IPS-18c (cell line): ENCODE measurements at regions not wholly inside any gene's neighbourhood (a gene's known extent, or its start where the extent isn't known, plus 50 kb on each side); places are given as distances from the start of the nearest gene placed in this dataset.

Experiments
- H3K4me3 ChIP-seq: 2 replicates; pipeline ENCODE4 v1.7.0; 2013; ENCODE audit warnings: low read depth, mild to moderate bottlenecking, low read length, moderate library complexity; ENCODE audit not compliant: insufficient read depth
- H3K9me3 ChIP-seq: one replicate; pipeline ENCODE4 v1.6.1; 2013; ENCODE audit warnings: mild to moderate bottlenecking, low read length, moderate library complexity; ENCODE audit not compliant: control insufficient read depth, insufficient read depth

DNA sequence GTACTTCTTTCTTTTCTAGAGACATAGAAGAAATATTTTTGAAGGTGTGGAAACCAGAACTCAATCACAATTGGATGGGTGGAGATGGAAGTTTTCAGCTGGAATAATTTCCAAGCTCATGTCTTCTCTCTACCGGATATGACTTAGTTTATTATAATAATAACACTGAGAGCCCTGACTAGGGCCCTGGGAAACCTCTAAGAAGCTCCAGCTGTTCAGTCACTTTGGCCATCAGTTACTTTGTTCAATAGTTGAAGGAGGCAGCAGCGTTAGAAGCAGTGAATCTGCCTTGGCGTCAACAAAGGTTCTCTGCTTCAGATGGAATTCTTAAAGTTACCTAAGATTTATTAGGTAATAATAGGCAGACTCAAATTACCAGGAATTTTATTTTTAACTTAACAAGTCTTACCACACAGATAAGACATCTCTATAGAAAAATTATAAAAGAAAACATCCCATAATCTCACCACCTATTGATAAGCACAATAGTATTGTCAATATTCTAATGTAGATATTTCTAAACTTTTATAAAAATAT lies 293.8 kb upstream of the CHAC2 start:
- Histone ChIP-seq H3K9me3 (no peaks in the 10 kb centered on the region), H3K4me3 (no peak overlapping the region)

DNA sequence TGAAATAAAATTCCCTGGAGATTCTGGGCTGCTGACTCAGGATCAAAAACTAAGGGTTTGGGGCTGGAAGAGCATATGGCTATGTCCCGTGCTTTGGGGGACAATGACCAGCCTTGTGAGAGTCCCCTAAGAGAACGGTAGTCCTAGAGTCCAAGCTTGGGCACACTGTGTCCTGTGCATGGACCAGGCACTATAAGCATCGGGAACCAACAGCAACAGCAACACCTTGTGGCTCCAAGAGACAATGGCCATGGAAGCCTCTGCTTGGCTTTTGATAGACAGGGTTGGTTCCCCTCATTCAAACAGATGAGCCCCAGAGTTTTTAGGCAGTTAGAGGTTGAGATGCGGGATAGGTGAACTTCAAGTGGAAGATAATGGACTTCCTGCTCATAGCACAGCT lies 294.4 kb upstream of the CHAC2 start:
- no peak overlapping the region for H3K4me3 ChIP-seq
- no peaks in the 10 kb centered on the region for H3K9me3 ChIP-seq

DNA sequence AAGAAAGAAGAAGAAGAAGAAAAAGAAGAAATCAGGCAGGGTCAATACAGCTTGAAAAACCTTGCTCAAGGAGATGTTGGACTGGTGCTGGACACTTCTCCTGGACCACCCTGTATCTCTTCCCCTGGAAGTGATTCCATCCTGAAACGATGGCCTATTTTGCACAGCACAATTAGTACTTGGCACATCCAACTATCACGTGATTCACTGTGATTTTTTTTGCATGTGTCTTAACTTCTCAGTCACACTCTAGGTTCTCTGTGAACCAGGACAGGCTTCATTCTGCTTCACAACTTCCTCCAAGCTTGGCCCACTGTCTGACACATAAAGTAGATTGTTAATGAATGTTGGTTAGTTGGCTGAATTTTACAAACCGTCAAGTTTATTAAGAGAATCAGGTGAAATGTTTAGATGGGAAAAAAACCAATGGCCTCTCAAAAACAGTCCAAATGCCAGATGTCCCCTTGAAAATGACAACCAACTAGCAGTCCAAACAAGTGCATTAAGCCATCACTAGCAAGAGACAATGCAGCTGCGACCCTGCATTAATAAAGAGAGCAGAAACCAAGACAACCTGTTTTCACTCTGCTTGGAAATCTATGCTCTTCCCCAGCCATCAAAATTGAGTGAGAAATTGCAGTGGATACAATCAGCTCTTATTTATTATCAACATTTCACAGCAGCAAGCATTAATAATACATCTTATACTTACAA lies 300.0 kb upstream of the CHAC2 start:
- Histone ChIP-seq H3K9me3 (no peaks in the 10 kb centered on the region), H3K4me3 (no peak overlapping the region)

DNA sequence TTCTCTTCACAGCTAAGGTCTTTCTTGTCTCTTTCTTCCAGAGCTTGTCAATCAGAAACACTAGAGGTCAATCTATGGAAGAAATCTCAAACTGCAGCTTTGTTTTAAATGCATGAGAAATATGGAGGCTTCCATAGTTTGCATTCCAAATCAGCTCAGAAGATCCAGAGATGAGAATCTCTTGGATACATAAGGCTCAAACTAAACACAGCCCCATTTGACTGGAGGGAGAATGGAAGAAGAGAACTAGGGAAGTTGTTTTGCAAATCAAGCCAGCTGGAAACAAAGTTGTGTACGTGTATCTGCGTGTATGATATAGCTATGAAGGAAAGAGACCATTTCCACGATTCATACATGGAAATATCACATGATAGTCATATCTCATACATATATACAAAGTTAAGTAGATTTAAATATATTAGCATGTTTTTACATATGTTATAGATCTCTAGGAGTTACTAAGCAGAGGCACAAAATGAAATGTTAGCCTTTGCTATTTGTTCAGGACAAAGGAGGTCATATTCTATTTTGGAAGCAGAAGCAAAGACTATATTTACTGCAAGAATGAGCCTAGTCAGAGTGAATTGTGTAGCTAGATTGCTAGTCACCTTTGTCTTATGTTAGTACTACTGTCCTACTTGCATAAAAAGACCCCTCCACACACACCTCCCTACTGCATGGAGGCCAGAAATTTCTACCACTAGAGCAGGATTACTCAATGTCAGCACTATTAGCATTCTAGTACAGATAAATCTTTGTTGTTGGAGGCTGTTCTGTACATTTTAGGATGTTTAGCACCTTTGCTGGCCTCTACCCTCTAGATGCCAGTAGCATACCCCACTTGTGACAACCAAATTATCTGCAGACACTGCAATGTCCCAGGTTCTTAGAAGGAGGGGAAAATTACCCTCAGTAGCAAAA lies 303.5 kb upstream of the CHAC2 start:
- Histone ChIP-seq H3K9me3 (no peaks in the 10 kb centered on the region), H3K4me3 (no peak overlapping the region)

DNA sequence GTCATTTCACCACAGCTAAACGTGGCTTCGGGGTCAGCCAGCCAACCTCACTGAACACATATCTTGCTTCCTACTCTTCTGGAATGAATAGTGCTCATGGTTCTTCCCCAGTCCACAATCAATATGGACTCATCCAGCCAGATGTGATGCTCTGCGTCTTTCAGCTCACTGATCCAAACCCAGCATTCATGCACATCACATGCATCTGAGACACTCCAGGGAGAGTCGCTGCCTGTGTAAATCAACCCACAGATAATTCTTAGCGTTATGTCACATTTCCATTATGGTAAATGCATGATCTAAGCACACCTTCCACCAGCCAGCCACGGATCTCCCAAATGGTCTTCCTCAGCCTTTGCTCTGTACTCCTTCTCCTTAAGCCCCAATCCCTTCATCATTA lies 306.7 kb upstream of the CHAC2 start:
- H3K9me3 ChIP-seq, result no peaks in the 10 kb centered on the region
- H3K4me3 ChIP-seq, result no peak overlapping the region

- H3K4me3 ChIP-seq, result no peak overlapping the region
- H3K9me3 ChIP-seq, result peaks cover 2% of the 10 kb centered on the region
Observed at GRCh38 chr2:53460347-53460746, 307.3 kb upstream of the CHAC2 start.

DNA sequence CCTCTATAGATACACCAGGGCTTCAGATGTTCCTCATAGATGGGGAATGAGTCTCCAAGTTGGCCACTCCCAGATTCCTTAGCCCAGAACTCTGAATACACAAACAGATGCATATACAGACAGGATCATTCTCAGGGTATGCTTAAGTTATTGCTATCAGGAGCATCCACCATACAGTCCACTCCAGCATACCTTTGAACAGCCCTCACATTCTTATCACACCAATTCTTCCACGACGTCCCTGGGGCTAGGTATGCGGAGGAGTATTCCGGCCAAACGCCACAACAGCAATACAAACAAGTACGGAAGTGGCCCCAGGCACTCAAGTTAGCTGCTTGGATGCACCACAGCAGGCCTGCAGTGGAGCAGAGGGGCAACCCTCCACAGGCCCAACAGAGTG lies 312.5 kb upstream of the CHAC2 start:
- H3K4me3 ChIP-seq, result no peak overlapping the region
- peaks cover 5% of the 10 kb centered on the region for H3K9me3 ChIP-seq

GRCh38 chr2:53452957-53453748 lies 314.5 kb upstream of the CHAC2 start:
- H3K4me3 ChIP-seq, result no peak overlapping the region

GRCh38 chr2:53452400-53452799 lies 315.2 kb upstream of the CHAC2 start:
- H3K9me3 ChIP-seq, result peaks cover 5% of the 10 kb centered on the region
- no peak overlapping the region for H3K4me3 ChIP-seq

More at GRCh38 chr2:53452957-53453748, 314.5 kb upstream of the CHAC2 start:
- H3K9me3 ChIP-seq, result peaks cover 5% of the 10 kb centered on the region

DNA sequence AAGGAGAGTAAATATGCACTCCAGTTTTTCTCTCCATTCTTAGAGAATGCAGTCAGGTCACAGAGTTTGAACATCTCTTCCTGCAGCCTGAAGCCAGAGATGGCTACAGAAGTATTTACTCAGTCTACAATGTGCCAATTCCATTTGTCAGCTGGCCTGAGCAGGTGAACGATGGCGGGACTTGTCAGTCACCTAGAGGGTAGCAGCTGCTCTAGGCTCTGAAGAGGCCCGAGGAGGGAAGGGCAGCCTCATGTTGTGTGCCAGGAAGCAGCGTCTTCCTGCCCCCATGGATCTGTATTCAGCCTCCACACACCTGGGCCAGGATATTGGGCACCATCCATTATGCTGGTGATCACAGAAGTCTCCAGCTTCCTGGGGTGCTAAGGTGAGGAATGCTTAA lies 316.7 kb upstream of the CHAC2 start:
- Histone ChIP-seq H3K9me3 (peaks cover 5% of the 10 kb centered on the region), H3K4me3 (no peak overlapping the region)

- no peak overlapping the region for H3K4me3 ChIP-seq
- no peaks in the 10 kb centered on the region for H3K9me3 ChIP-seq
Observed at GRCh38 chr2:53448591-53448990, 319.0 kb upstream of the CHAC2 start.

- Histone ChIP-seq H3K4me3 (no peak overlapping the region), H3K9me3 (no peaks in the 10 kb centered on the region)
Observed at GRCh38 chr2:53448086-53448485, 319.5 kb upstream of the CHAC2 start.

DNA sequence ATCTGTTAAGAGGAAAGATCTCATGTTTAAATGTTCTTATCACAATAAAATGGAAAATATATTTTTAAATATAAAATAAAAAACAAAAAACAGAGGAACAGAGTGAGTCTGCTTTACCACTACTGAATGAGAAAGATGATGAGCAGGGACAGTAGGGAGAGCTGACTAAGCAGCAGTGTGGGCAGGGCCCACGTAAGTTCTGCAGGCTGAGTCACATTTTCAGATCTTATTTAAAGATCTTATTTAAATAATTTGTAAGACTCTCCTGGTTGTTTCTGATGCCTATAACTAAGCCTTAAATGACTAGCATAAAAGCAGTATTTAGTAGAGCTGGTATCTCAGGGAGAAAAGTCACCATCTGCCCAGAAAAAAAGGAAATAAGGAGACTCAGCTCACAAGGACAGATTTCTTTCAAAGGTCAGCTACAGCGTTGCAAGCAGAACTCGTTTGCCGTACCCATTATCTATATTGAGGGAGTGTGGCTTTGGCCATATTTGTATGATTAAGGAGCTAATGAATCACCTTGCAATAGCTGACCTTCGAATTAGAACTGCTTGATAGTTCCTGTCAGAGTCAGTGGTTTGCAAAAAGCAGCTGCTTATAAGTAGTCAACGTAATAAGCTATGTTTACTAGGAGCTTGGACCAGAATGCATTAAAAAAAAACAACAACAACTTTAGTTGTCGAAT lies 322.1 kb upstream of the CHAC2 start:
- H3K4me3 ChIP-seq, result no peak overlapping the region
- H3K9me3 ChIP-seq, result no peaks in the 10 kb centered on the region

GRCh38 chr2:53442783-53443182 lies 324.8 kb upstream of the CHAC2 start:
- Histone ChIP-seq H3K9me3 (no peaks in the 10 kb centered on the region), H3K4me3 (no peak overlapping the region)

DNA sequence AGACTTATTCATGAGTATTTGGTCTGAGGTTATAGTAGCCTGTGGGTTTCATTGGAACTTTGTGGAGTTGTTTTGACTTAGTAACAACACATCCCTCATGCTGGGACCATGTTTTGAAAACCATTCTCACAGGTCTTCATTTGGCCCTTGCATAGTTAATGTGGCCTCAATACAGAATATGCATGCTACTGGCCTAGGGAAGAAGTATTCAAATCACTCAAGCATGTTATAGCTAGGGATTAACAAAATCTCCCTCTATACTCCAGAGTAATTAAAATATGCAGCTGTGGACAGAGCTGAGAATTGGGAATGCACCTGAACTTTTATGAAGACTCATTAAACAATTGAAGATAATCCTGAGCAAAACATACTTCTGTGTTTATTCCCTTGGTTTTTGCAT lies 325.5 kb upstream of the CHAC2 start:
- no peak overlapping the region for H3K4me3 ChIP-seq

GRCh38 chr2:53438692-53439091 lies 328.9 kb upstream of the CHAC2 start:
- H3K9me3 ChIP-seq, result no peaks in the 10 kb centered on the region
- no peak overlapping the region for H3K4me3 ChIP-seq

More for the DNA sequence above, 325.5 kb upstream of the CHAC2 start:
- H3K9me3 ChIP-seq, result no peaks in the 10 kb centered on the region

DNA sequence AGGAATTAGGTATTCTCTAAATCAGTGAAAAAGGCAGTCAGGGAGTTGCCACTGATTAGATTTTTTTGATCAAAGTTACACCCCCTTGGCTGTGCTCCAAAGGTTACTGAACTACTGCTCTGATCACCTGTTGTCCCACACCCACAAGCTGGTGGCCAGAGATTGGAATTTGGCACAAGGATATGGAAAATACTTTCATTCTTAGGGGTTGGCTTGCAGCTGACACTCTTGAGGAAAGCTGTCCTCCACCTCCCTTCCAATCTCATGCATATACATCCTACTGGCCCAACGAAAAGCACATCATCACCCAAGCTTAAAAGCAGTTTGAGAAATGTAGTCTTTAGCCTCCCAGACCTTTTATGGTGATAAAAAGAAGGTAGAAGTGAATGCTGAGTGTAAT lies 329.5 kb upstream of the CHAC2 start:
- Histone ChIP-seq H3K4me3 (no peak overlapping the region), H3K9me3 (no peaks in the 10 kb centered on the region)
